ENCODE measurements at regions not wholly inside any gene's neighbourhood (a gene's known extent, or its start where the extent isn't known, plus 50 kb on each side); places are given as distances from the start of the nearest gene placed in this dataset.

- TF ChIP-seq, protein P1, sequence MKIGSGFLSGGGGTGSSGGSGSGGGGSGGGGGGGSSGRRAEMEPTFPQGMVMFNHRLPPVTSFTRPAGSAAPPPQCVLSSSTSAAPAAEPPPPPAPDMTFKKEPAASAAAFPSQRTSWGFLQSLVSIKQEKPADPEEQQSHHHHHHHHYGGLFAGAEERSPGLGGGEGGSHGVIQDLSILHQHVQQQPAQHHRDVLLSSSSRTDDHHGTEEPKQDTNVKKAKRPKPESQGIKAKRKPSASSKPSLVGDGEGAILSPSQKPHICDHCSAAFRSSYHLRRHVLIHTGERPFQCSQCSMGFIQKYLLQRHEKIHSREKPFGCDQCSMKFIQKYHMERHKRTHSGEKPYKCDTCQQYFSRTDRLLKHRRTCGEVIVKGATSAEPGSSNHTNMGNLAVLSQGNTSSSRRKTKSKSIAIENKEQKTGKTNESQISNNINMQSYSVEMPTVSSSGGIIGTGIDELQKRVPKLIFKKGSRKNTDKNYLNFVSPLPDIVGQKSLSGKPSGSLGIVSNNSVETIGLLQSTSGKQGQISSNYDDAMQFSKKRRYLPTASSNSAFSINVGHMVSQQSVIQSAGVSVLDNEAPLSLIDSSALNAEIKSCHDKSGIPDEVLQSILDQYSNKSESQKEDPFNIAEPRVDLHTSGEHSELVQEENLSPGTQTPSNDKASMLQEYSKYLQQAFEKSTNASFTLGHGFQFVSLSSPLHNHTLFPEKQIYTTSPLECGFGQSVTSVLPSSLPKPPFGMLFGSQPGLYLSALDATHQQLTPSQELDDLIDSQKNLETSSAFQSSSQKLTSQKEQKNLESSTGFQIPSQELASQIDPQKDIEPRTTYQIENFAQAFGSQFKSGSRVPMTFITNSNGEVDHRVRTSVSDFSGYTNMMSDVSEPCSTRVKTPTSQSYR (CRISPR knock-in tag; IDR thresholded peaks at IDR 0.05) = no peak
- TF ChIP-seq, protein P2, sequence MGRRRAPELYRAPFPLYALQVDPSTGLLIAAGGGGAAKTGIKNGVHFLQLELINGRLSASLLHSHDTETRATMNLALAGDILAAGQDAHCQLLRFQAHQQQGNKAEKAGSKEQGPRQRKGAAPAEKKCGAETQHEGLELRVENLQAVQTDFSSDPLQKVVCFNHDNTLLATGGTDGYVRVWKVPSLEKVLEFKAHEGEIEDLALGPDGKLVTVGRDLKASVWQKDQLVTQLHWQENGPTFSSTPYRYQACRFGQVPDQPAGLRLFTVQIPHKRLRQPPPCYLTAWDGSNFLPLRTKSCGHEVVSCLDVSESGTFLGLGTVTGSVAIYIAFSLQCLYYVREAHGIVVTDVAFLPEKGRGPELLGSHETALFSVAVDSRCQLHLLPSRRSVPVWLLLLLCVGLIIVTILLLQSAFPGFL (CRISPR knock-in tag; IDR thresholded peaks at IDR 0.05; ENCODE audit: borderline replicate concordance) = no peak
- no peak for TF ChIP-seq ZNF232 (CRISPR knock-in tag; IDR thresholded peaks at IDR 0.05)
- TF ChIP-seq ATF2 (CRISPR knock-in tag; IDR thresholded peaks at IDR 0.05; ENCODE audit: borderline replicate concordance, low read depth) = no peak
- TF ChIP-seq RORB (CRISPR knock-in tag; IDR thresholded peaks at IDR 0.05) = no peak
- TF ChIP-seq PRRX2 (CRISPR knock-in tag; IDR thresholded peaks at IDR 0.05) = no peak
- TF ChIP-seq TP53 (CRISPR knock-in tag; IDR thresholded peaks at IDR 0.05) = no peak
- no peak for TF ChIP-seq NFE2L1 (CRISPR knock-in tag; IDR thresholded peaks at IDR 0.05)
- no peak for TF ChIP-seq TCF7 (CRISPR knock-in tag; IDR thresholded peaks at IDR 0.05; ENCODE audit: low read depth)
- no peak for TF ChIP-seq HMGA2 (CRISPR knock-in tag; IDR thresholded peaks at IDR 0.05)
These were observed 1464.3 kb downstream of the UQCRFS1 start (continued) for GRCh38 chr19:27748551-27749152.

- Mint-ChIP-seq H3K27me3 (ENCODE audit: low read depth) (peaks cover 64% of the 10 kb centered on the region), H3K4me3 (no peak overlapping the region), H3K4me1 (peaks cover 4% of the 10 kb centered on the region), H3K27ac (no peak overlapping the region), H3K36me3 (peaks cover 37% of the 10 kb centered on the region), H3K9me3 (peaks cover 59% of the 10 kb centered on the region)
- ChIA-PET CTCF (no interaction called here), POLR2A (no interaction called here)
- ATAC-seq (peak; percentile 81), DNase-seq (ENCODE audit: low spot score) (peak; percentile 48)
- TF ChIP-seq, protein P3, sequence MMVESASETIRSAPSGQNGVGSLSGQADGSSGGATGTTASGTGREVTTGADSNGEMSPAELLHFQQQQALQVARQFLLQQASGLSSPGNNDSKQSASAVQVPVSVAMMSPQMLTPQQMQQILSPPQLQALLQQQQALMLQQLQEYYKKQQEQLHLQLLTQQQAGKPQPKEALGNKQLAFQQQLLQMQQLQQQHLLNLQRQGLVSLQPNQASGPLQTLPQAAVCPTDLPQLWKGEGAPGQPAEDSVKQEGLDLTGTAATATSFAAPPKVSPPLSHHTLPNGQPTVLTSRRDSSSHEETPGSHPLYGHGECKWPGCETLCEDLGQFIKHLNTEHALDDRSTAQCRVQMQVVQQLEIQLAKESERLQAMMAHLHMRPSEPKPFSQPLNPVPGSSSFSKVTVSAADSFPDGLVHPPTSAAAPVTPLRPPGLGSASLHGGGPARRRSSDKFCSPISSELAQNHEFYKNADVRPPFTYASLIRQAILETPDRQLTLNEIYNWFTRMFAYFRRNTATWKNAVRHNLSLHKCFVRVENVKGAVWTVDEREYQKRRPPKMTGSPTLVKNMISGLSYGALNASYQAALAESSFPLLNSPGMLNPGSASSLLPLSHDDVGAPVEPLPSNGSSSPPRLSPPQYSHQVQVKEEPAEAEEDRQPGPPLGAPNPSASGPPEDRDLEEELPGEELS (CRISPR knock-in tag; IDR thresholded peaks at IDR 0.05) = no peak
- TF ChIP-seq, protein P4, sequence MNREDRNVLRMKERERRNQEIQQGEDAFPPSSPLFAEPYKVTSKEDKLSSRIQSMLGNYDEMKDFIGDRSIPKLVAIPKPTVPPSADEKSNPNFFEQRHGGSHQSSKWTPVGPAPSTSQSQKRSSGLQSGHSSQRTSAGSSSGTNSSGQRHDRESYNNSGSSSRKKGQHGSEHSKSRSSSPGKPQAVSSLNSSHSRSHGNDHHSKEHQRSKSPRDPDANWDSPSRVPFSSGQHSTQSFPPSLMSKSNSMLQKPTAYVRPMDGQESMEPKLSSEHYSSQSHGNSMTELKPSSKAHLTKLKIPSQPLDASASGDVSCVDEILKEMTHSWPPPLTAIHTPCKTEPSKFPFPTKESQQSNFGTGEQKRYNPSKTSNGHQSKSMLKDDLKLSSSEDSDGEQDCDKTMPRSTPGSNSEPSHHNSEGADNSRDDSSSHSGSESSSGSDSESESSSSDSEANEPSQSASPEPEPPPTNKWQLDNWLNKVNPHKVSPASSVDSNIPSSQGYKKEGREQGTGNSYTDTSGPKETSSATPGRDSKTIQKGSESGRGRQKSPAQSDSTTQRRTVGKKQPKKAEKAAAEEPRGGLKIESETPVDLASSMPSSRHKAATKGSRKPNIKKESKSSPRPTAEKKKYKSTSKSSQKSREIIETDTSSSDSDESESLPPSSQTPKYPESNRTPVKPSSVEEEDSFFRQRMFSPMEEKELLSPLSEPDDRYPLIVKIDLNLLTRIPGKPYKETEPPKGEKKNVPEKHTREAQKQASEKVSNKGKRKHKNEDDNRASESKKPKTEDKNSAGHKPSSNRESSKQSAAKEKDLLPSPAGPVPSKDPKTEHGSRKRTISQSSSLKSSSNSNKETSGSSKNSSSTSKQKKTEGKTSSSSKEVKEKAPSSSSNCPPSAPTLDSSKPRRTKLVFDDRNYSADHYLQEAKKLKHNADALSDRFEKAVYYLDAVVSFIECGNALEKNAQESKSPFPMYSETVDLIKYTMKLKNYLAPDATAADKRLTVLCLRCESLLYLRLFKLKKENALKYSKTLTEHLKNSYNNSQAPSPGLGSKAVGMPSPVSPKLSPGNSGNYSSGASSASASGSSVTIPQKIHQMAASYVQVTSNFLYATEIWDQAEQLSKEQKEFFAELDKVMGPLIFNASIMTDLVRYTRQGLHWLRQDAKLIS (CRISPR knock-in tag; IDR thresholded peaks at IDR 0.05; ENCODE audit: borderline replicate concordance) = no peak
- TF ChIP-seq NR1H2 (CRISPR knock-in tag; IDR thresholded peaks at IDR 0.05) (no peak), NR3C1 (CRISPR knock-in tag; conservative IDR thresholded peaks at IDR 0.05; ENCODE audit: low read depth) (no peak), GRHL2 (CRISPR knock-in tag; IDR thresholded peaks at IDR 0.05; ENCODE audit: insufficient replicate concordance, severe bottlenecking) (no peak), CTCF (IDR thresholded peaks at IDR 0.05) (no peak), ZNF416 (CRISPR knock-in tag; IDR thresholded peaks at IDR 0.05) (no peak), ATF2 (CRISPR knock-in tag; IDR thresholded peaks at IDR 0.05; ENCODE audit: borderline replicate concordance, low read depth) (no peak), ATF1 (CRISPR knock-in tag; IDR thresholded peaks at IDR 0.05) (no peak), GTF2I (CRISPR knock-in tag; conservative IDR thresholded peaks at IDR 0.05) (no peak), USF1 (CRISPR knock-in tag; IDR thresholded peaks at IDR 0.05) (no peak)
These were observed 1466.1 kb downstream of the UQCRFS1 start for GRCh38 chr19:27746691-27747380.

All from WTC11 (cell line).